Transverse colon (tissue), 4 donors: ENCODE measurements at regions not wholly inside any gene's neighbourhood (a gene's known extent, or its start where the extent isn't known, plus 50 kb on each side); places are given as distances from the start of the nearest gene placed in this dataset.

Source experiments
- EP300 ChIP-seq: sonication (generic); formaldehyde crosslinking; IDR thresholded peaks from one replicate; pipeline ENCODE4 v1.6.1; 2017; ENCODE audit warnings: antibody characterized with exemption, low read depth
- POLR2A ChIP-seq: fragments of 450-650 bp; IDR thresholded peaks from one replicate; pipeline ENCODE4 v1.6.1; 2016; ENCODE audit warnings: antibody characterized with exemption, mild to moderate bottlenecking, moderate library complexity
- POLR2AphosphoS5 ChIP-seq, 3 donors: sonication (generic); formaldehyde crosslinking; IDR thresholded peaks; one replicate each; pipeline ENCODE4 v1.6.1; 2016; ENCODE audit warnings: antibody characterized with exemption in 3 of 3
- TF ChIP-seq, protein P1 (sequence below), 5 experiments: fragments of 200-600 bp in 3 of 5; fragments of 450-650 bp in 2 of 5; sonication (generic) in 3 of 5; IDR thresholded peaks; 1 replicate in 2 of 5; 2 replicates in 3 of 5; pipeline ENCODE4 v1.5.1; 2016 to 2017; ENCODE audit warnings: antibody characterized with exemption in 5 of 5, inconsistent platforms in 3 of 5, mild to moderate bottlenecking in 2 of 5, moderate library complexity in 1 of 5

DNA sequence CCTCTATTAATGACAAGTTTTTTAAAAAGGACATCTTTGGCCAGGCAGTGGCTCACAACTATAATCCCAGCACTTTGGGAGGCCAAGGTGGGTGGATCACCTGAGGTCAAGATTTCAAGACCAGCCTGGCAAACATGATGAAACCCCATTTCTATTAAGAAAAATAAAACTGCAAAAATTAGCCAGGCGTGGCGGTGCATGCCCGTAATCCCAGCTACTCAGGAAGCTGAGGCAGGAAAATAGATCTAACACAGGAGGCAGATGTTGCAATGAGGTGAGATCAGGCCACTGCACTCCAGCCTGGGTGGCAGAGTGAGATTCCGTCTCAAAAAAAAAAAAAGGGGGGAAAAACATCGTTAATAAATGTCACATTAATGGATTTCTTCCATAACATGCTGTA, 1805.4 kb downstream of the C4orf33 start:
- TF ChIP-seq POLR2A, result no peak
- TF ChIP-seq, protein P1, sequence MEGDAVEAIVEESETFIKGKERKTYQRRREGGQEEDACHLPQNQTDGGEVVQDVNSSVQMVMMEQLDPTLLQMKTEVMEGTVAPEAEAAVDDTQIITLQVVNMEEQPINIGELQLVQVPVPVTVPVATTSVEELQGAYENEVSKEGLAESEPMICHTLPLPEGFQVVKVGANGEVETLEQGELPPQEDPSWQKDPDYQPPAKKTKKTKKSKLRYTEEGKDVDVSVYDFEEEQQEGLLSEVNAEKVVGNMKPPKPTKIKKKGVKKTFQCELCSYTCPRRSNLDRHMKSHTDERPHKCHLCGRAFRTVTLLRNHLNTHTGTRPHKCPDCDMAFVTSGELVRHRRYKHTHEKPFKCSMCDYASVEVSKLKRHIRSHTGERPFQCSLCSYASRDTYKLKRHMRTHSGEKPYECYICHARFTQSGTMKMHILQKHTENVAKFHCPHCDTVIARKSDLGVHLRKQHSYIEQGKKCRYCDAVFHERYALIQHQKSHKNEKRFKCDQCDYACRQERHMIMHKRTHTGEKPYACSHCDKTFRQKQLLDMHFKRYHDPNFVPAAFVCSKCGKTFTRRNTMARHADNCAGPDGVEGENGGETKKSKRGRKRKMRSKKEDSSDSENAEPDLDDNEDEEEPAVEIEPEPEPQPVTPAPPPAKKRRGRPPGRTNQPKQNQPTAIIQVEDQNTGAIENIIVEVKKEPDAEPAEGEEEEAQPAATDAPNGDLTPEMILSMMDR (IDR thresholded peaks at IDR 0.05), result no peak
- no peak for TF ChIP-seq POLR2AphosphoS5 (IDR thresholded peaks at IDR 0.05)
- no peak for TF ChIP-seq EP300
